ENCODE measurements at regions not wholly inside any gene's neighbourhood (a gene's known extent, or its start where the extent isn't known, plus 50 kb on each side); places are given as distances from the start of the nearest gene placed in this dataset.

DNA sequence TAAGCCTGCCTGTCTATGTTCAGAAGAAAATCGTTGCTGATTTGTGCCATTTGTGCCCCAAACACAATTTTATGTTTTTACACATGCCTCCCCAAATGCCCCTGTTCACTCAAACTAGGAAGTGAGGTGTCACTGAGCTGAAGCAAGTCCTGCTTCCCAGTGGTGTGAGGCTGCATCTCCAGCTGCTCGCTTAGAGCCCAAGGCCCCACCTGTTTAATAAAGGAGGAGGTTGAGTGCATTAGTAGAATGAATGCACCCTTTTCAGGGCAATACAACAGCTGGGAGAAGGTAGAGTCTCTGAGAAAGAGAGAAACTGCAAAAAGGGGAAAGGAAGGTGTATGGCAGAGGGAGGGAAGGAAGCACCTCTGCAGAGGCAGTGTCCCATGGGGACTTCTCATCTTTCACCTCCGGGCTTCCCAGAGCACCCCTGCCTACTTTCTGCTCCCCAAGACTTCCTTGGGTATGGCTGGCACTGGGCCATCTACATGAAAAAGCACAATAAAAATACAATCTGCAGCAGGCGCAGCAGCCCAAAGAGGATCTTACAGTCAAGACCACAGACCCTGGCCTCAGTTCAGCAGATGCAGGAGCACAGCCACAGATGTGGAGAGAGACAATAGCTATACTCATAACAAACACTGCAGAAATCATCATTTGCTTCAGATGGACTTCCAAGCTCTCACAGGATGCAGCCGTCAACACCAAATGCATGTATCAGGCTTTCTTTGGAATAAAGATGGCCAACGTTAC lies 165.9 kb downstream of the POLR2M start:
- DNase-seq (ENCODE audit: low read depth): no peak
- no peak for TF ChIP-seq CTCF (conservative IDR thresholded peaks at IDR 0.05; ENCODE audit: low read depth, low read length)
- H3K4me3 ChIP-seq (ENCODE audit: low read length): no peak overlapping the region

DNA sequence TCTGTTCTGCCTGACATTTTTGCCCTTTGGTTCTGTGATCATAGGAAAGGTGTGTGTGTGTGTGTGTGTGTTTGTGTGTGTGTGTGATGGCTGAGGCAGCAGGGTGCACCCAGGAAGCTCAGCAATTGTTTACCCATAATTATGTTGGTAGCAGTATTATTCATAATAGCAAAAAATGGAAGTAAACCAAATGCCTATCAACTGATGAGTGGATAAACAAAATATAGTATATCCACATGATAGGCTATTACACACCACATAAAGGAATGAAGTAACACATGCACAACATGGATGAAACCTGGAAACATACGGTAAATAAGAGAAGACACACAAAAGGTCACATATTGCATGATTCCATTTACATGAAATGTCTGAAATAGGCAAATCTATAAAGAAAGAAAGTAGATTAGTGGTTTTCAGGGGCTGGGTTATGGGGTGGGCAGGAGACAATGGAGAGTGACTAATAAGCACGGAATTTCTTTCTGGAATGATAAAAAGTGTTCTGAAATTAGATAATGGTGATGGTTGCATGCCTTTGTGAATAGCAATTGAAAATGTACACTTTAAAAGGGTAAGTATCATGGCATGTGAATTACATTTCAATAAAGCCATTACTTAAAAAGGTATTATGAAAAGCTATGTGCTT lies 167.2 kb downstream of the POLR2M start:
- H3K4me3 ChIP-seq (ENCODE audit: low read length): no peak overlapping the region
- peak; percentile 28 for DNase-seq (ENCODE audit: low read depth)
- TF ChIP-seq CTCF (conservative IDR thresholded peaks at IDR 0.05; ENCODE audit: low read depth, low read length): no peak

- DNase-seq (ENCODE audit: low read depth): no peak
- no peak for TF ChIP-seq CTCF (conservative IDR thresholded peaks at IDR 0.05; ENCODE audit: low read depth, low read length)
These were observed 168.8 kb downstream of the POLR2M start for GRCh38 chr15:57875347-57875746.

DNA sequence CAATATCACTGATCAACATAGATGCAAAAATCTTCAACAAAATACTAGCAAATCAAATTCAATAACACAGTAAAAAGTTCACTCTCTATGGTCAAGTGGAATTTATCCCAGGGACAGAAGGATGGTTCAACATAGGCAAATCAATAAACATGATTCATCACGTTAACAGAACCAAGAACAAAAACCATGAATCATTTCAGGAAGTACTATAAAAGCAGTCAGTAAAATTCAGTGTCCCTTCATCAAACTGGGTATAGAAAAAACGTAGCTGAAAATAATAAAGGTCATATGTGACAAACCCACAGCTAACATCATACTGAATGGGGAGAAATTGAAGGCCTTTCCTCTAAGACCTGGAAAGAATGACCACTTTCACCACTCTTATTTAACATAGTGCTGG lies 172.1 kb downstream of the POLR2M start:
- TF ChIP-seq CTCF (conservative IDR thresholded peaks at IDR 0.05; ENCODE audit: low read depth, low read length): no peak
- H3K4me3 ChIP-seq (ENCODE audit: low read length): no peak overlapping the region
- DNase-seq (ENCODE audit: low read depth): no peak

More at GRCh38 chr15:57875347-57875746, 168.8 kb downstream of the POLR2M start:
- H3K4me3 ChIP-seq (ENCODE audit: low read length): no peak overlapping the region

GRCh38 chr15:57881361-57881760 lies 174.8 kb downstream of the POLR2M start:
- DNase-seq (ENCODE audit: low read depth): no peak
- H3K4me3 ChIP-seq (ENCODE audit: low read length): no peak overlapping the region
- TF ChIP-seq CTCF (conservative IDR thresholded peaks at IDR 0.05; ENCODE audit: low read depth, low read length): no peak

DNA sequence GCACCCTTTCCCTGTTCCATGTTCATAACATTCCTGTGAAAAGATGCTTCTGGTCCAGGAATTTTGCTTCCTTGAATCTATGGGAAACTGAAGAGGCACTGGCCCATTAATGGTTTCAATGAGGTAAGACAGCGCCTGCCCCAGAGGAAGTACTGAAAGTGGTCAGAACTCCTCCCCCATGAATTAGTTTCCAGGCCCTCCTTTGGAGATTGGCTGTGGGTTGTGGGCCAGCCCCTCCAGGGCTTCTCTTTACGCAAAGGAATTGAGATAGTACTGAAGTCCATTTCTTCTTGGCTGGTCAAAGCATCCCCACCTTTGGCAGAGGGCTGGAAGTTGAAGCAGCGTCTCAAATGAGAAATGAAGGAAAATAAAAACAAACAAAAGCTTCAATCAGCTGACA lies 175.5 kb downstream of the POLR2M start:
- TF ChIP-seq CTCF (conservative IDR thresholded peaks at IDR 0.05; ENCODE audit: low read depth, low read length): no peak
- DNase-seq (ENCODE audit: low read depth): no peak
- no peak overlapping the region for H3K4me3 ChIP-seq (ENCODE audit: low read length)

DNA sequence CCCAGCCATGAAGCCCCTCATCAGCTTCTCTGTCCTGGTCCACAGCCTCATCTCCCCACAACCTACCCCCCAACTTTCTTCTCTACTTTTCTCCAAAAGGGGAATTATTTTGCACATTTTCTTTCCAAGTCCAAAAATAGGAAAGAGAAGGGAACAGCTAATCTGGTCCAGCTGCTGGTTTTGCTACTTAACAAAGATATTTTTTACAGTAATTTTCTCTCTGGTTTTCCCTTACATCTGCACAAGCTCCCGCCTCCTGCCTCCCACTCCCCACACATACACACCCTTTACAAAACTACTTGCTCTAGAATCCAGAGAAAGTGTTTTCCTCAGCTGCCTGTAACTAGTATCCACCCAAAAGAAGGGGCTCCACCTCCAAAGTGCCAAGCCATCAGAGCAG lies 177.2 kb downstream of the POLR2M start:
- TF ChIP-seq CTCF (conservative IDR thresholded peaks at IDR 0.05; ENCODE audit: low read depth, low read length): no peak
- no peak overlapping the region for H3K4me3 ChIP-seq (ENCODE audit: low read length)
- no peak for DNase-seq (ENCODE audit: low read depth)
